Mesenchymal stem cell (in vitro differentiated cells and primary cell): ENCODE measurements at regions not wholly inside any gene's neighbourhood (a gene's known extent, or its start where the extent isn't known, plus 50 kb on each side); places are given as distances from the start of the nearest gene placed in this dataset.

Experiments used
- DNase-seq: peaks from one replicate; pipeline ENCODE4 v3.0.0-alpha.2; 2013
- H2AFZ ChIP-seq: one replicate; pipeline ENCODE4 v1.6.1; 2013; ENCODE audit warnings: low read depth, mild to moderate bottlenecking, control low read depth, inconsistent platforms, low read length, moderate library complexity
- H2AK5ac ChIP-seq: 2 replicates; pipeline ENCODE4 v1.6.1; 2013; ENCODE audit warnings: low read length, moderate library complexity, mild to moderate bottlenecking, inconsistent platforms; ENCODE audit not compliant: severe bottlenecking
- H2BK120ac ChIP-seq: one replicate; pipeline ENCODE4 v1.6.1; 2013; ENCODE audit warnings: low read depth, mild to moderate bottlenecking, inconsistent platforms, low read length, moderate library complexity
- H2BK12ac ChIP-seq, 2 experiments: one replicate each; pipeline ENCODE4 v1.6.1; 2013; ENCODE audit warnings: inconsistent platforms in 2 of 2, low read length in 2 of 2, mild to moderate bottlenecking in 2 of 2, moderate library complexity in 2 of 2, control low read depth in 1 of 2
- H2BK15ac ChIP-seq: one replicate; pipeline ENCODE4 v1.6.1; 2013; ENCODE audit warnings: mild to moderate bottlenecking, low read depth, inconsistent platforms; ENCODE audit not compliant: poor library complexity, severe bottlenecking
- H2BK5ac ChIP-seq: 2 replicates; pipeline ENCODE4 v1.6.1; 2013; ENCODE audit warnings: low read depth, mild to moderate bottlenecking, low read length, control low read depth, inconsistent platforms; ENCODE audit not compliant: poor library complexity, severe bottlenecking
- H3K14ac ChIP-seq, 2 experiments: one replicate each; pipeline ENCODE4 v1.6.1; 2013; ENCODE audit warnings: inconsistent platforms in 2 of 2, low read length in 2 of 2, control low read depth in 1 of 2, mild to moderate bottlenecking in 1 of 2, moderate library complexity in 1 of 2
- H3K18ac ChIP-seq, 2 experiments: one replicate each; pipeline ENCODE4 v1.6.1; 2013; ENCODE audit warnings: inconsistent platforms in 2 of 2, low read length in 2 of 2, control low read depth in 1 of 2, low read depth in 1 of 2, mild to moderate bottlenecking in 1 of 2
- H3K23ac ChIP-seq, 2 experiments: one replicate each; pipeline ENCODE4 v1.6.1; 2013; ENCODE audit warnings: inconsistent platforms in 2 of 2, low read length in 2 of 2, mild to moderate bottlenecking in 2 of 2, moderate library complexity in 2 of 2, control low read depth in 1 of 2
- H3K27ac ChIP-seq: 2 replicates; pipeline ENCODE4 v1.5.1; 2013; ENCODE audit warnings: mild to moderate bottlenecking, moderate library complexity, low read length, control low read depth, inconsistent platforms; ENCODE audit not compliant: poor library complexity, severe bottlenecking
- H3K27me3 ChIP-seq, 2 experiments: 2 replicates each; pipeline versions ENCODE4 v1.6.1 to v1.7.0; 2013; ENCODE audit warnings: low read length in 2 of 2, mild to moderate bottlenecking in 2 of 2, moderate library complexity in 2 of 2, control low read depth in 1 of 2, inconsistent platforms in 1 of 2; ENCODE audit not compliant: control insufficient read depth in 1 of 2, insufficient read depth in 1 of 2
- H3K36me3 ChIP-seq, 2 experiments: 2 replicates each; pipeline versions ENCODE4 v1.6.1 to v1.7.0; 2013; ENCODE audit warnings: low read length in 2 of 2, control low read depth in 1 of 2, inconsistent platforms in 1 of 2, low read depth in 1 of 2, mild to moderate bottlenecking in 1 of 2; ENCODE audit not compliant: insufficient read depth in 2 of 2, control insufficient read depth in 1 of 2
- H3K4ac ChIP-seq, 2 experiments: one replicate each; pipeline ENCODE4 v1.6.1; 2013; ENCODE audit warnings: inconsistent platforms in 2 of 2, low read length in 2 of 2, mild to moderate bottlenecking in 2 of 2, moderate library complexity in 2 of 2, control low read depth in 1 of 2, low read depth in 1 of 2
- H3K4me1 ChIP-seq: 2 replicates; pipeline ENCODE4 v1.6.1; 2013; ENCODE audit warnings: low read depth, low read length, control low read depth; ENCODE audit not compliant: control insufficient read depth, insufficient read depth
- H3K4me2 ChIP-seq: 2 replicates; pipeline ENCODE4 v1.6.1; 2013; ENCODE audit warnings: low read length, mild to moderate bottlenecking, inconsistent platforms; ENCODE audit not compliant: poor library complexity, severe bottlenecking
- H3K4me3 ChIP-seq, 2 experiments: 2 replicates each; pipeline versions ENCODE4 v1.5.1 to v1.7.0; 2013; ENCODE audit warnings: low read length in 2 of 2, mild to moderate bottlenecking in 2 of 2, control low read depth in 1 of 2, low read depth in 1 of 2; ENCODE audit not compliant: insufficient read depth in 1 of 2
- H3K79me1 ChIP-seq: replicated peaks from 2 replicates; pipeline ENCODE4 v1.6.1; 2013; ENCODE audit warnings: mild to moderate bottlenecking, control low read depth, low read length, inconsistent platforms; ENCODE audit not compliant: poor library complexity, severe bottlenecking
- H3K9ac ChIP-seq: 2 replicates; pipeline ENCODE4 v1.7.0; 2013; ENCODE audit warnings: mild to moderate bottlenecking, low read length, moderate library complexity
- H3K9me3 ChIP-seq: 2 replicates; pipeline ENCODE4 v1.7.0; 2013; ENCODE audit warnings: mild to moderate bottlenecking, low read length; ENCODE audit not compliant: control insufficient read depth
- H4K8ac ChIP-seq: one replicate; pipeline ENCODE4 v1.6.1; 2013; ENCODE audit warnings: inconsistent platforms, mild to moderate bottlenecking, low read length, moderate library complexity
- H4K91ac ChIP-seq: one replicate; pipeline ENCODE4 v1.6.1; 2013; ENCODE audit warnings: mild to moderate bottlenecking, low read length, inconsistent platforms
- WGBS: methylation state at CpG from one replicate; pipeline ENCODE4 v1.1.7; 2013; ENCODE audit warnings: mixed read lengths; 5-methylcytosine and 5-hydroxymethylcytosine counted together

GRCh38 chr6:137793805-137794515, 73.1 kb upstream of the TNFAIP3 start:
- no peak for DNase-seq
- no peak overlapping the region for H3K4ac ChIP-seq
- no peak overlapping the region for H2BK5ac ChIP-seq
- no peak overlapping the region for H3K27ac ChIP-seq
- no peak overlapping the region for H3K23ac ChIP-seq
- no peak overlapping the region for H3K4me3 ChIP-seq
- H2AFZ ChIP-seq = no peak overlapping the region
- H2AK5ac ChIP-seq = no peak overlapping the region
- no peaks in the 10 kb centered on the region for H3K36me3 ChIP-seq
- no peak overlapping the region for H3K9ac ChIP-seq
- H2BK120ac ChIP-seq = no peak overlapping the region
- no peak overlapping the region for H3K14ac ChIP-seq
- H3K79me1 ChIP-seq = no peaks in the 10 kb centered on the region
- H4K8ac ChIP-seq = no peak overlapping the region
- no peak overlapping the region for H2BK15ac ChIP-seq
- WGBS = 92% methylated on average over 8 of the region's 8 CpGs
- H3K18ac ChIP-seq = no peak overlapping the region
- no peaks in the 10 kb centered on the region for H3K27me3 ChIP-seq
- no peak overlapping the region for H2BK12ac ChIP-seq
- H3K4me2 ChIP-seq = no peak overlapping the region
- no peak overlapping the region for H4K91ac ChIP-seq
- no peaks in the 10 kb centered on the region for H3K9me3 ChIP-seq
- H3K4me1 ChIP-seq = no peaks in the 10 kb centered on the region

- H3K27ac ChIP-seq = no peak overlapping the region
- H3K4me3 ChIP-seq = no peak overlapping the region
- H2BK5ac ChIP-seq = no peak overlapping the region
- H3K4ac ChIP-seq = no peak overlapping the region
- H4K91ac ChIP-seq = no peak overlapping the region
- no peak overlapping the region for H2AFZ ChIP-seq
- H2BK15ac ChIP-seq = no peak overlapping the region
- no peak overlapping the region for H3K9ac ChIP-seq
- H4K8ac ChIP-seq = no peak overlapping the region
- H3K18ac ChIP-seq = peak overlapping the region in 1 of 2 experiments; percentile 19
- H3K9me3 ChIP-seq = no peaks in the 10 kb centered on the region
- no peak overlapping the region for H3K14ac ChIP-seq
- H3K27me3 ChIP-seq = no peaks in the 10 kb centered on the region
- no peaks in the 10 kb centered on the region for H3K4me1 ChIP-seq
- H2BK120ac ChIP-seq = no peak overlapping the region
- no peaks in the 10 kb centered on the region for H3K79me1 ChIP-seq
- H3K23ac ChIP-seq = no peak overlapping the region
- H2BK12ac ChIP-seq = no peak overlapping the region
- DNase-seq = no peak
- 92% methylated on average over 4 of the region's 4 CpGs for WGBS
- H3K36me3 ChIP-seq = no peaks in the 10 kb centered on the region
- H2AK5ac ChIP-seq = no peak overlapping the region
- no peak overlapping the region for H3K4me2 ChIP-seq
These were observed 72.4 kb upstream of the TNFAIP3 start for GRCh38 chr6:137794516-137795201.

- Histone ChIP-seq H3K27me3 (no peaks in the 10 kb centered on the region), H3K9me3 (no peaks in the 10 kb centered on the region), H3K4me3 (no peak overlapping the region), H3K4ac (no peak overlapping the region), H3K18ac (no peak overlapping the region), H4K91ac (no peak overlapping the region), H2BK12ac (no peak overlapping the region), H2AK5ac (no peak overlapping the region), H2BK5ac (no peak overlapping the region), H2AFZ (no peak overlapping the region), H3K4me1 (peaks cover 3% of the 10 kb centered on the region), H2BK15ac (no peak overlapping the region), H3K9ac (no peak overlapping the region), H3K36me3 (no peaks in the 10 kb centered on the region), H4K8ac (no peak overlapping the region), H3K27ac (no peak overlapping the region), H2BK120ac (no peak overlapping the region), H3K23ac (no peak overlapping the region), H3K79me1 (no peaks in the 10 kb centered on the region), H3K4me2 (no peak overlapping the region), H3K14ac (no peak overlapping the region)
- DNase-seq = no peak
- no CpG with 5 or more reads among the region's 3 CpGs for WGBS
These were observed 71.6 kb upstream of the TNFAIP3 start for GRCh38 chr6:137795501-137795900.

DNA sequence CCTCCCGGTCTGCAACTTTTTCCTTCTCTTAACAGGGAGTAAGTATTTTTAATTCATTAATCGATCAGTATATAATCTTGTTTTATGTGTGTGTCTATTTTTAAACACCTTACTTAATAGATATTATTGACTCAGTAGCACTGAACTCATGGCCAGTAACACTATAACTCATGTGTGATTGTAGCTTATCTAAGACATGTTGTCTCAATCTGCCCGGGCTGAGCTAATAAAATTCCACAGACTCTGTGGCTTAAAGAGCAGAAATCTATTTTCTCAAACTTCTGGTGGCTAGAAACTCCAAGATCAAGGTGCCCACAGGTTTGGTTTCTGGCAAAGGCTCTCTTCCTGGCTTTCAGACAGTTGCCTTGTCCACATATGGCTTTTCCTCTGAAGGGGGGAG, 68.8 kb upstream of the TNFAIP3 start:
- Histone ChIP-seq H3K9me3 (no peaks in the 10 kb centered on the region), H3K4ac (no peak overlapping the region), H2BK15ac (no peak overlapping the region), H4K8ac (no peak overlapping the region), H2BK120ac (no peak overlapping the region), H3K27ac (no peak overlapping the region), H3K4me3 (no peak overlapping the region), H3K18ac (no peak overlapping the region), H3K9ac (no peak overlapping the region), H2BK12ac (no peak overlapping the region), H3K79me1 (no peaks in the 10 kb centered on the region), H3K36me3 (no peaks in the 10 kb centered on the region), H3K23ac (no peak overlapping the region), H3K14ac (no peak overlapping the region), H2AK5ac (no peak overlapping the region), H3K27me3 (no peaks in the 10 kb centered on the region), H3K4me2 (no peak overlapping the region), H4K91ac (no peak overlapping the region), H2BK5ac (no peak overlapping the region), H2AFZ (no peak overlapping the region), H3K4me1 (peaks cover 10% of the 10 kb centered on the region)
- DNase-seq = no peak
- whole genome bisulfite sequencing = 80% methylated on average over 1 of the region's 3 CpGs
